MM.1S (cell line): ENCODE measurements at regions not wholly inside any gene's neighbourhood (a gene's known extent, or its start where the extent isn't known, plus 50 kb on each side); places are given as distances from the start of the nearest gene placed in this dataset.

Experiments
- CTCF ChIP-seq: fragments of 300-600 bp; sonication (generic); IDR thresholded peaks from 2 replicates; pipeline ENCODE4 v1.5.1; 2016; ENCODE audit warnings: antibody characterized with exemption, low read length, mixed read lengths
- EZH2 ChIP-seq: fragments of 300-600 bp; sonication (generic); optimal IDR thresholded peaks from 2 replicates; pipeline ENCODE3; 2017; ENCODE audit warnings: low read depth, mild to moderate bottlenecking, antibody characterized with exemption, low read length, mixed read lengths

- TF ChIP-seq EZH2: no peak
- no peak for TF ChIP-seq CTCF
Measured at GRCh38 chr14:89564989-89565388, 148.0 kb upstream of the FOXN3 start.
